HL-60/S4 (cell line): ENCODE measurements at regions not wholly inside any gene's neighbourhood (a gene's known extent, or its start where the extent isn't known, plus 50 kb on each side); places are given as distances from the start of the nearest gene placed in this dataset.

Experiments
- in situ Hi-C: fragments of 300-500 bp; cut with MboI; formaldehyde crosslinking; loops from 2 replicates; pipeline ENCODE4 v1.14.3; 2022; ENCODE audit warnings: low sequenced_read_pairs

- in situ Hi-C loops = no loop called here
These were observed 318.6 kb upstream of the SATB1 start for GRCh38 chr3:18743761-18744160.

- in situ Hi-C loops = no loop called here
These were observed 315.8 kb upstream of the SATB1 start for GRCh38 chr3:18740631-18741583.

DNA sequence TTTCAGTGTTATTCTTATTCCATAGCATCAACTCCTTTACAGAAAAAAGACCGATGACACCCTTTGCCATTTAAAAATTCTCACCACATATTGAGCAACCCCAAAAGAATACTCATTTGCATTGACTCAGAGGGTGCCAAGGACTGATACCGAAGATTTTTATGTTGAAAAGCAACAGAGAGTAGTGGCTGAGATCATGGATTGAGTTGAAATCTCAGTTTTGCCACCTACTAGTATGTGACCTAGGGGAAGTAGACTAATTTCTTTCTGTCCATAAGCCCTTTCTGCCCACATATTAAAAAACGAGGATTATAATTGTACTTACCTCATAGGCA lies 313.9 kb upstream of the SATB1 start:
- in situ Hi-C loops = no loop called here

- in situ Hi-C loops = no loop called here
These were observed 313.4 kb upstream of the SATB1 start for GRCh38 chr3:18738393-18739098.

GRCh38 chr3:18735005-18735404 lies 309.9 kb upstream of the SATB1 start:
- in situ Hi-C loops = no loop called here

GRCh38 chr3:18734309-18734708 lies 309.2 kb upstream of the SATB1 start:
- in situ Hi-C loops = no loop called here

GRCh38 chr3:18732474-18732873 lies 307.3 kb upstream of the SATB1 start:
- in situ Hi-C loops = no loop called here

DNA sequence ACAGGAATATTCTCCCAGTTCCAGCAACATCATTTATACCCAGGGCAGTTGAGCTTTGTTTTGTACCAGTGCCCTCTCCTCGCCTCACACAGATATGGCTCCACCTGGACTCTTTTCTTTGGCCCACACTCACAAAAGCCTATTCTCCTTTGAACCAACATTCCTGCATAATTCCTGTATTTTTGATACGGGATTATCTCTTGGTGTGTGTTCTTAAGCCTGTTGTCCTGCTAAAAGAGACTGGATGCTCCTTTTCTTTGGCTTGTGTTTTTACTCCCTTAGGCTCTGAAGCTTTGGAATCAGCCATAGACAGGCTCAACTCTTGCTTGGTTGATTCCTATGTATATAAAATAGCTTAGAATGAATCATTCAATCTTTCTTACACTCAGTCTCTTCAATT lies 305.4 kb upstream of the SATB1 start:
- in situ Hi-C loops = no loop called here

GRCh38 chr3:18729671-18730070 lies 304.5 kb upstream of the SATB1 start:
- in situ Hi-C loops = no loop called here

GRCh38 chr3:18725668-18726407 lies 300.7 kb upstream of the SATB1 start:
- in situ Hi-C loops = no loop called here

DNA sequence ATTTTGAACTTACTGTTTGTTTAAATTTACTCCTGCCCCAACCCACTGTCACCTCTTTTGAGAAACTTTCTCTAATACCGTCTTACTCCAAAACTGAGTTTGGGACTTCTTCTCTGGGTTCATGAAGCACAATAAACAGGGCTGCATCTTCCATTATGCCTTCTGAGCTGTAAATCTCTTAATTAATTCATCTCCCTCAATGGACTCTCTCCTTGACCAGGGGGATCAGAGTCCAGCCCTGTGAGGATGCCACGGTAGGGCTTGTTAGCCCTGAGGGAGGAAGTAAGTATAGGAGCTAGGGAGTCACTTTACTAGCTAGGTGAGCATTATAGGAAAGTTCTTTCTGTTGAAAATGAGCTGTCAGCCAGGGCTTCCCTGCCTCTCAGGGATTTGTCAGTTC lies 299.3 kb upstream of the SATB1 start:
- in situ Hi-C loops = no loop called here

DNA sequence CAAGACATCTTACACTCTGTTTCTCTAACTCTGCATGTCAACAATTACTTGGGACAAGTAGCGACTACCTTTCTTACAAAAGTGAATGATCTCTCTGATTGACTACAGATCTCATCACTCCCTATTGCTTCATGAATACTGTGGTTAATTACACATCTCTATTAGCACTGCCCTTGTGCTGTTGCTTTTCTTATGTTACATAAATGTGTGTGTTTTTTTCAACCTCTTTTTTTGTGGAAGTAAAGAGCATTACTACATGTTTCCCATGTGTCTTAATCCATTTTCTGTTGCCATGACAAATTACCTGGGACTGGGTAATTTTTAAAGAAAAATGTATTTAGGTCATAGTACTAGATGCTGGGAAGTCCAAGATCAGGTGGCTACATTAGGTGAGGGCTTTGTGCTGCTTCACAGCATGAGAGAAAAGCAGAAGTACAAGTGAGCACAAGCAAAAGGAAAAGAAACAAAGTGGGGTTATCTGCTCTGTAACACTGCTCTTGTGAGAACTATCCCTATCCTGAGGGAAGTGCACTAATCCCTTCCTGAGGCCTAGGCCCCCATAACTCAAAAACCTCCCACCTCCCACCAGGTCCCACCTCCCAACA lies 298.2 kb upstream of the SATB1 start:
- in situ Hi-C loops = no loop called here

DNA sequence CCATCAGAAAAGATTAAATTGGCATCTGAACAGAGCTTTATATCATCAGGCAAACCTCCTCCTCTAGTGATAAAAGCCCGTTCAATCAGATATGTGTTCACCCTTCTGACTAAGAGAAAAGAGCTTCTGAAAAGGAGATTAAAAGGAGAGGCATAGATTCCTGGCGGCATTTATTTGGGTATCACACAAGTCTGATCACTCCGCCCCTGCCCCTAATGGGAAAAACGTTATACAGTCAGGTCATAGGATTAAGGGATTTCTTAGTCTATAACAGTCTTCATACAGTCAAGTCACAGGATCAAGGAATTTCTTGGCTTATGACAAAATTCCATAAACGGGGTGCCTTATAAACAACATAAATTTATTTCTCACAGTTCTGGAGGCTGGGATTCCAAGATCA lies 295.4 kb upstream of the SATB1 start:
- in situ Hi-C loops = no loop called here

- in situ Hi-C loops = no loop called here
These were observed 292.5 kb upstream of the SATB1 start for GRCh38 chr3:18717598-18717997.

GRCh38 chr3:18716821-18717220 lies 291.7 kb upstream of the SATB1 start:
- in situ Hi-C loops = no loop called here

DNA sequence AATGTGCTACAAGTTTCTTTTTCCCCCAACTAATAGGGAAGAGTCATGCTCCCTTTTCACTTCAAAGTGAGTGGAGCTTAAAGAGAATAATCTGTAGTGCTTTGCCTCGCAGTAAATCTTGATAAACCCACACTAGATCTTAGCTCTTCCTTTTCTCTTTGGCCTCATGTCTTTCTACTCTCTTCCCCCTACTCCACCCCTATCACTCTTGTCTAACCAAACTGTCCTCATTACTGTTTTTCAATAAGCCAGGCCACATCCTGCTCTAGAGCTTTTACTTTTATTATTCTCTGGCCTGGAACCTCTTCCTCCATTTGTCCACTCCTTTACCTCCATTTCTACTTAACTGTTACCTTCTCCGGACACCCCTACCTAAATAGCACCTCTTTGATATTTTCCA lies 291.0 kb upstream of the SATB1 start:
- in situ Hi-C loops = no loop called here

- in situ Hi-C loops = no loop called here
These were observed 290.1 kb upstream of the SATB1 start for GRCh38 chr3:18715208-18715607.

DNA sequence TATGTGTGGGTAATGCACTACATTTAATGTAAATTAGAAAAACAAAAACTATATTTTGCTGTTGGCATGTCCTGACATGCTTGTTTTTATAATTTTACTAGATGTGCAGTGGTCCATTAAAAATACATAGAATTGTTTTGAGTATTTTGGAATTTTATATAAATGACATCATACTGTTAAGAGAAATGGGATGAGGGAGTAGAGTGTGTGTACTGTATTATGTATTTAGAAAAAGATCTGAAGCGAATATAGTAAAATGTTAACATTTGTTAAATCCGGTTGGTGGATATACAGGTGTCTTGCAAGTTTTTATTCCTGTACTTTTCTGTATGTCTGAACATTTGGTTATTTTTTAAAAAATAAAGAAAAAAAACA lies 288.4 kb upstream of the SATB1 start:
- in situ Hi-C loops = no loop called here

- in situ Hi-C loops = no loop called here
These were observed 287.8 kb upstream of the SATB1 start for GRCh38 chr3:18712713-18713576.

- in situ Hi-C loops = no loop called here
These were observed 279.2 kb upstream of the SATB1 start for GRCh38 chr3:18704326-18704725.
